Coronary artery (tissue), 2 donors: ENCODE measurements at regions not wholly inside any gene's neighbourhood (a gene's known extent, or its start where the extent isn't known, plus 50 kb on each side); places are given as distances from the start of the nearest gene placed in this dataset.

Experiments
- DNase-seq: peaks from one replicate; pipeline ENCODE4 v3.0.0-alpha.2; 2017; ENCODE audit warnings: low spot score
- H3K27ac ChIP-seq, 2 donors: fragments of 200-600 bp; sonication (generic); one replicate each; pipeline ENCODE4 v1.5.1; 2016 to 2019
- H3K4me3 ChIP-seq: fragments of 200-600 bp; sonication (generic); 2 replicates; pipeline ENCODE4 v1.5.1; 2016; ENCODE audit warnings: mild to moderate bottlenecking, moderate library complexity
- TF ChIP-seq, protein P1 (sequence below): fragments of 200-600 bp; sonication (generic); IDR thresholded peaks from one replicate; pipeline ENCODE4 v1.5.1; 2019; ENCODE audit warnings: antibody characterized with exemption

DNA sequence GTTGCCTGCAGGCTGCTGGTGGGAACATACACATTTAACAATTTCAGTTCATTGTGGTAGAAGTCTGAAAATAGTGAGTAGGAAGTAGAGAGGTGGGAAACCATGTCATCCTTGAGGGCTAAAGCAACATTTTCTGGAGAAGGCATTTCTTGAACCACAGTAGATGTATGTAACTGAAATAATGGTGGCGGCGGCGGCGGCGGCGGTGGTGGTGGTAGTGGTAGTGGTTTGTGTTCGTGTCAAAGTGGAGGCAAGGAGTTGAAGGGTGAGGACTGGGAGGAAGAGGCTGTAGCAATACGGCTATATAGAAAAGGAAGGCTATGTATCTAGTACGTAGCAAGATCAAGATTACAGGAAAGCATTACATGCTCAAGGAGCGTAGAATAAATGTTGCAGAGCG is 1381.6 kb upstream of the TENM3 start:
- TF ChIP-seq, protein P1, sequence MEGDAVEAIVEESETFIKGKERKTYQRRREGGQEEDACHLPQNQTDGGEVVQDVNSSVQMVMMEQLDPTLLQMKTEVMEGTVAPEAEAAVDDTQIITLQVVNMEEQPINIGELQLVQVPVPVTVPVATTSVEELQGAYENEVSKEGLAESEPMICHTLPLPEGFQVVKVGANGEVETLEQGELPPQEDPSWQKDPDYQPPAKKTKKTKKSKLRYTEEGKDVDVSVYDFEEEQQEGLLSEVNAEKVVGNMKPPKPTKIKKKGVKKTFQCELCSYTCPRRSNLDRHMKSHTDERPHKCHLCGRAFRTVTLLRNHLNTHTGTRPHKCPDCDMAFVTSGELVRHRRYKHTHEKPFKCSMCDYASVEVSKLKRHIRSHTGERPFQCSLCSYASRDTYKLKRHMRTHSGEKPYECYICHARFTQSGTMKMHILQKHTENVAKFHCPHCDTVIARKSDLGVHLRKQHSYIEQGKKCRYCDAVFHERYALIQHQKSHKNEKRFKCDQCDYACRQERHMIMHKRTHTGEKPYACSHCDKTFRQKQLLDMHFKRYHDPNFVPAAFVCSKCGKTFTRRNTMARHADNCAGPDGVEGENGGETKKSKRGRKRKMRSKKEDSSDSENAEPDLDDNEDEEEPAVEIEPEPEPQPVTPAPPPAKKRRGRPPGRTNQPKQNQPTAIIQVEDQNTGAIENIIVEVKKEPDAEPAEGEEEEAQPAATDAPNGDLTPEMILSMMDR = no peak
- DNase-seq = no peak
- Histone ChIP-seq H3K27ac (no peak overlapping the region), H3K4me3 (no peak overlapping the region)

DNA sequence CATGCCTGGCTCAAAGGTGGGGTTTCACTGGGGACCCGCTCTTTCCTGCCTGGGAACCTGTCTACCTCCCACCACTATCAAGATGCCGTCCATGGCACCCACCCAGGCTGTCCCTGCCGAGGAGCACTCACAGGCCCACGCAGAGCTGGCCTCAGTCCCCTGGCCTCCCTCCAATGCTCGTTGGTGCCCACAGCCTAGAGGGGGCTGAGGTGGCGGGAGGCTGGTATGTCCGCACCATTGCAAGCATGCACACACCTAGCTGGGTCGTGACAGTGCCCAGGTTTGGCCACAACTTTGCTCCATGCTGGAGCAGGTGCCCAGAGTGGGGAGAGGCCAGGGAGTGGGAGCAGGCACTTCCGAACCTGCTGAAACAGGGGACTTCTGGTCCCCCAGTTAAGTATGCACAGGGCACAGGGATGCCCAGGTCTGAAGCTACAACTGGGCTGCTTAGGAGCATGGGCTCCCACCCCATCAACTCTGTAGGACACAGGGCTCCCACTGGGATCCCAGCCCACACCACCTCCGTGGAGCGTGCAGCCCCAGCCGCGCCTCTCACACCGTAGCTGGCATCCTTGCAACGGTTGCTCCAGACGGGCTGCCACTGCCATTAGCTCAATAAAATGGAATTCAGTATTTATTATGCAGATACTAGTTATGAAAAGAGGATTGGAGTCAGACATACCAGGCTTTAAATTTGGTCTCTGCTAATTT is 1376.1 kb upstream of the TENM3 start:
- Histone ChIP-seq H3K4me3 (no peak overlapping the region), H3K27ac (no peak overlapping the region)
- TF ChIP-seq, protein P1 = no peak
- DNase-seq = no peak

DNA sequence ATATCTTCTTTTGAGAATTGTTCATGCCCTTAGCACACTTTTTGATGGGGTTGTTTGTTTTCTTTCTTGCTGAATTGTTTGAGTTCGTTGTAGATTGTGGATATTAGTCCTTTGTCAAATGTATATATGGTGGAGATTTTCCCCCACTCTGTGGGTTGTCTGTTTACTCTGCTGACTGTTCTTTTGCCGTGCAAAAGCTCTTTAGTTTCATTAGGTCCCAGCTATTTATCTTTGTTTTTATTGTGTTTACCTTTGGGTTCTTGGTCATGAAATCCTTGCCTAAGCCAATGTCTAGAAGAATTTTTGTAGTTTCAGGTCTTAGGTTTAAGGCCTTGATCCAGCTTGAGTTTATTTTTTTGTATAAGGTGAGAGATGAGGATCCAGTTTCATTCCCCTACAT is 1372.6 kb upstream of the TENM3 start:
- H3K4me3 ChIP-seq = no peak overlapping the region
- TF ChIP-seq, protein P1 = no peak
- H3K27ac ChIP-seq = no peak overlapping the region
- DNase-seq = no peak

DNA sequence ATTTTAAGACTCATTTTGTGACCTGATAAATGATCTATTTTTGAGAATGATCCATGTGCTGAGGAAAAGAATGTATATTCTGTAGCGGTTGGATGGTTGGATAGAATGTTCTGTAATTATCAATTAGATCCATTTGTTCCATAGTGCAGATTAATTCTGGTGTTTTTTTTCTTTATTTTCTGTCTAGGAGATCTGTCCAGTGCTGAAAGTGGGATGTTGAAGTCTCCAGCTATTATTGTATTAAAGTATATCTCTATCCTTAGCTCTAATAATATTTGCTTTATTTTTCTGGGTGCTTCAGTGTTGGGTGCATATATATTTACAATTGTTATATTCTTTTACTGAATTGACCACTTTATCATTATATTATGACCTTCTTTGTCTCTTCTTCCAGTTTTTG is 1344.9 kb upstream of the TENM3 start:
- Histone ChIP-seq H3K4me3 (no peak overlapping the region), H3K27ac (no peak overlapping the region)
- TF ChIP-seq, protein P1 = no peak
- no peak for DNase-seq

DNA sequence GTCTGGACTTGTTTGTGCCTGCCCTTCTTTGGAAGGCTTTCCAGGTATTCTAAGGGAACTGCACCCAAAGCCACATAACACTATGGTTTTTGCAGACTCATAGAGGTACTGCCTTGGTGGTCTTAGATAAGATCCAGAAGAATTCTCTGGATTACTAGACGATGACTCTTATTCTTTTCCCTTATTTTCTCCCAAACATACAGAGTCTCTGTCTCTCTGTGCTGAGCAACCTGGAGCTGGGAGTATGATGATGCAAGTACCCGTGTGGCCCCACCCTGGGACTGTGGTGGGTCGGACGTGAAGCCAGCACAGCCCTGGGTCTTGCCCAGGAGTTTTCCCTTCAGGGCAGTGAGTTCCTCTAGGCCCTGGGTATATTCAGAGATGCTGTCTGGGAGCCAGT is 1342.4 kb upstream of the TENM3 start:
- DNase-seq = no peak
- no peak overlapping the region for H3K27ac ChIP-seq
- H3K4me3 ChIP-seq = no peak overlapping the region
- TF ChIP-seq, protein P1 = no peak

DNA sequence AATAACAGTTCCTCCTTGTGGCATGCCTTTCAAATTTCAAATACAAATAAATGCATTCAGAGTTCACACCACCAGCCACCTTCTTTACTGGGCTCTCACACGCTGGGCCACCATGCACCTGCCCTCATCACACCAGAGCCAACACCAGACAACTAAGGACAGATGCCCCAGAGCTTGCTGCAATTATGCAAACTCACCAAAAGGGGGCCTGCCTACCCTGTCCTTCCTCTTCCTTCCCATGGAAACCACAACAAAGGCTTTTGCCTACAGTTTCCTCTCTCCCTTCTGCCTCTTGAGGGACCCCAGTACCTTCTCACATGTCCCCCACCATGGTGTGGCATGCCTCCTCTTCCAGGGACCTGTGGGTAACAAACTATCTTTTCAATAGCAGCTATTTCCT is 1333.9 kb upstream of the TENM3 start:
- DNase-seq = no peak
- TF ChIP-seq, protein P1 = no peak
- Histone ChIP-seq H3K27ac (no peak overlapping the region), H3K4me3 (no peak overlapping the region)

DNA sequence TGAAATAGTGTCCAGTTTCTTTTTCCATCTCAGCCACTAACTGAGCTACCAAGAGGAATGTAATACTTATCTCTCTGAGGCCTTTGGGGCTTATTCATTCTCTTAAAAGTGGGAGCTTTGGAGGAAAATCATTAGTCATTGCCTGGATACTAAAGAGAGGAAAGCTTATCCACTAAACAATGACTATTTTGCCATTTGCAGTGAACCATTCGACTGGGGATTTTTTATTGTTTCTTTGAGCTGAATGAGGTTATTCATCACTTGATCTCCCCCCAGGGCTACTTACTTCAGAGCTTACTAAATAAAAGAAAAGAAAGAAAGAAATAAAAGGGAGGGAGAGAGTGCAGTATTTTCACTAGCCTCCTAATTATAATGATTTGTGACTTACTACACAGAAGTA is 1329.5 kb upstream of the TENM3 start:
- H3K4me3 ChIP-seq = no peak overlapping the region
- TF ChIP-seq, protein P1 = no peak
- H3K27ac ChIP-seq = no peak overlapping the region
- no peak for DNase-seq
